GM12874 (cell line): ENCODE measurements at regions not wholly inside any gene's neighbourhood (a gene's known extent, or its start where the extent isn't known, plus 50 kb on each side); places are given as distances from the start of the nearest gene placed in this dataset.

ENCODE experiments used
- TF ChIP-seq, protein P1 (sequence below): IDR thresholded peaks from 2 replicates; pipeline ENCODE4 v1.5.1; 2011; ENCODE audit warnings: low read depth, mild to moderate bottlenecking, control low read depth, low read length, moderate library complexity; ENCODE audit not compliant: insufficient read depth

DNA sequence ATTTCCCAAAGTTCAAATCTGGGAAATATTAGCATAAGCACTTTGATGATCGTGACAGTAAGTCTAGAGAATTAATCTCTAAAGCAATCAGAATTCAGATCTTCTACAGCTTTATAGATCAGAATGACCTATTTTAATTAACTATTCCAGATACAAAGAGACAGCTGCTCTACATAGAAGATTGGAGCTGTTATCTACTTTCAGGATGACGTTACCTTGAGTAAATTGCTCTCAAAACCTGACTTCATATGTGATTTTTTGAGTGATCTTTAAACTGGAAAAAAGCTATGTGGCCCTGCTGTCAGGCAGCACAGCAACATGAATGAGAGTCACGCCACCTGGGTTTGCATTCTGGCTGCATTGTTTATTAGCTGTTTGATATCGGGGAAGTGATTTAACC lies 259.9 kb upstream of the CDH6 start:
- TF ChIP-seq, protein P1, sequence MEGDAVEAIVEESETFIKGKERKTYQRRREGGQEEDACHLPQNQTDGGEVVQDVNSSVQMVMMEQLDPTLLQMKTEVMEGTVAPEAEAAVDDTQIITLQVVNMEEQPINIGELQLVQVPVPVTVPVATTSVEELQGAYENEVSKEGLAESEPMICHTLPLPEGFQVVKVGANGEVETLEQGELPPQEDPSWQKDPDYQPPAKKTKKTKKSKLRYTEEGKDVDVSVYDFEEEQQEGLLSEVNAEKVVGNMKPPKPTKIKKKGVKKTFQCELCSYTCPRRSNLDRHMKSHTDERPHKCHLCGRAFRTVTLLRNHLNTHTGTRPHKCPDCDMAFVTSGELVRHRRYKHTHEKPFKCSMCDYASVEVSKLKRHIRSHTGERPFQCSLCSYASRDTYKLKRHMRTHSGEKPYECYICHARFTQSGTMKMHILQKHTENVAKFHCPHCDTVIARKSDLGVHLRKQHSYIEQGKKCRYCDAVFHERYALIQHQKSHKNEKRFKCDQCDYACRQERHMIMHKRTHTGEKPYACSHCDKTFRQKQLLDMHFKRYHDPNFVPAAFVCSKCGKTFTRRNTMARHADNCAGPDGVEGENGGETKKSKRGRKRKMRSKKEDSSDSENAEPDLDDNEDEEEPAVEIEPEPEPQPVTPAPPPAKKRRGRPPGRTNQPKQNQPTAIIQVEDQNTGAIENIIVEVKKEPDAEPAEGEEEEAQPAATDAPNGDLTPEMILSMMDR: no peak

DNA sequence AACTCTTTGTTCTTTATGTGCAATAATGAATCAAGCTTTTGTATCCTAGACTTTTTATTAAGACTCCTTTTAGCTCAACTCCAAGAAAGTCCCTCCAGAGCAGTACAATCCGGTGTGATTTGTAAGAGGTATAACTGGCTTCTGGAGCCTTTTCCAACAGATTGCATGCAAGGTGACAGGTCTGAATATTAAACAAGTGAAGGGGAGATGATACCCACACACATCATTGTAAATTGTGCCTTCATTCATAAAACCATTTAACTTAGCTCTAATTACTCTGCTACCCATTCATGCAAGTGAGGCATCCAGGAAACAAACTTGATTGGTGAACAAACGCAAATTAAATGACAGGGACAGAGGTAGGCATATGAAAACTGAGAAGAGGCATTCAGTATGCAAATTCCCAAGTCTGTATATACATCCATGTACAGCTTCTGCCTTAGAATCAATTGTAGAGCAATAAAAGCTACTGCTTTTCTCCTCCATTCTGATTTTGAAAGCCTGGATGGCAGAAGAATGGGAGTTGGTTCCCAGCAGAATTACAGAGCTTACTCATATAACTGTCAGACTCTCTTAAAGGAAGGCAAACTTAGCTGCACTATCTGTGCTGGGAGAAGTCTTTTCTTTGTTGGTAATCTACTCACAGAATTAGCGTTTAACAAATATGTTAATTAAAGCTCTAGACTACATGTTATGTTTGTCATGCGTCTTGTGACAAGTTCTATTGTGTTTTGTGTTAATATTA lies 261.0 kb upstream of the CDH6 start:
- TF ChIP-seq, protein P1: no peak

DNA sequence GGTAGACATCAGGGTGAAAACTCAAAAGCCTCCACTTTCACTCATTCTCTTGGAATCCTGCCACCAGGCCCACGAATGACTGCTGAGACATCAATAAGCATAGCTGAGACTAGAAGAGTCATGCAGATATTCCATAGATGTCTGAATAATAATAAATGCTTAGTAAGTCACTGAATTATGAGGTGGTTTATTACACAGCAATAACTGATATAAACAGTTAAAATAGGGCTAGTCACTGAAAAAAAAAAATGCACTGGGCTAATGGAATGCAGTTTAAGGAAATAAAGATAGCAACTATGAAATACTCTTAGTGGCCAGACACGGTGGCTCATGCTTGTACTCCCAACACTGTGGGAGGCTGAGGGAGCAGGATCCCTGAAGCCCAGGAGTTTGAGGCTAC lies 262.8 kb upstream of the CDH6 start:
- TF ChIP-seq, protein P1: no peak

- TF ChIP-seq, protein P1: no peak
These were observed 264.5 kb upstream of the CDH6 start for GRCh38 chr5:30928956-30929355.

GRCh38 chr5:30926218-30926617 lies 267.3 kb upstream of the CDH6 start:
- TF ChIP-seq, protein P1: no peak

DNA sequence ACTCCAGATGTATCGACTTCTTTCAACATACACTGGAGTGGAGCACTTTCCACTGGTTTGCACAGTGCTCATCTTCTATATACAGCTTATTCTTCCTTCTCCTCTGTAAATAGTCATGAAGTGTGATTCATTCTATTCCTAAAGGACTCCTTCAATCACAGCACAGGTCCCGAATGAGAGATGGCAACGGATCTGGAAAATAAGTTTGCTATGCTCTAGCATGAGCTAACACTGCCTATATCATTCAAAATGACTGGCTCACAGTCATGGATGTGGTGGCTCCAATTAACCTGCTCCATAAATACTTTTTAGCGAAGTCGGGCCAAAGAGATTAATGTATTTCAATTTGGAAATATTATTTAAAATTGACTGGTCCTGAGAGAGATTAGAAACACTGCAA lies 272.1 kb upstream of the CDH6 start:
- TF ChIP-seq, protein P1: no peak

- TF ChIP-seq, protein P1: no peak
These were observed 275.3 kb upstream of the CDH6 start for GRCh38 chr5:30918171-30918570.
